ENCODE measurements at regions not wholly inside any gene's neighbourhood (a gene's known extent, or its start where the extent isn't known, plus 50 kb on each side); places are given as distances from the start of the nearest gene placed in this dataset.

GRCh38 chr6:88339761-88340160, 173.6 kb upstream of the CNR1 start:
- Histone ChIP-seq H3K4me1 (no peaks in the 10 kb centered on the region), H3K4me3 (no peak overlapping the region), H3K36me3 (no peaks in the 10 kb centered on the region), H3K27ac (no peak overlapping the region), H3K9me3 (peaks cover 0 to 5% of the 10 kb centered on the region in 2 donors), H3K27me3 (no peaks in the 10 kb centered on the region)
- ATAC-seq (no peak), DNase-seq (no peak)
- intact Hi-C loops (cut with DNase I) = no loop called here
- TF ChIP-seq CTCF (IDR thresholded peaks at IDR 0.05) = no peak

DNA sequence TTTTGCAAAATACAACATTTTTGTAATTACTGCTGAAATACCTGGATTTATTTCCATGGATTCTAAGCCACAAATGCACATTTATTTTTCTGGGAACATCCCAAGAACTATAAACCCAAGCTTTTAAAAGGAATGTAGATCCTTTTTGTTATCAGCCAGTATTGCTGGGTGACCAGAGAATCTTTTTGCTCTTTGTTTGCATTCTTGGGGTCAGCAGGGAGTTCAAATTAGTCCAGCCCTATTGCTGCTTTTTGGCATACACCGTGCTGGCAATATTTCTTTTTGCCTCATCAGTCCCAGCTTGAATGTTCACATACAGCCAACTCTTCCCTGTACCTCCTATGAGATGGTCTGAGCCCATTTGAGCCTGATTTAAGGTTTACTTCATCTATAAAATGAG, 155.2 kb upstream of the CNR1 start:
- H3K9me3 ChIP-seq = no peaks in the 10 kb centered on the region
- no peaks in the 10 kb centered on the region for H3K36me3 ChIP-seq
- H3K4me3 ChIP-seq = no peak overlapping the region
- H3K4me1 ChIP-seq = no peaks in the 10 kb centered on the region
- TF ChIP-seq CTCF (IDR thresholded peaks at IDR 0.05) = no peak
- intact Hi-C loops (cut with DNase I) = no loop called here
- no peak overlapping the region for H3K27ac ChIP-seq
- no peak for ATAC-seq
- H3K27me3 ChIP-seq = no peaks in the 10 kb centered on the region
- DNase-seq = no peak

DNA sequence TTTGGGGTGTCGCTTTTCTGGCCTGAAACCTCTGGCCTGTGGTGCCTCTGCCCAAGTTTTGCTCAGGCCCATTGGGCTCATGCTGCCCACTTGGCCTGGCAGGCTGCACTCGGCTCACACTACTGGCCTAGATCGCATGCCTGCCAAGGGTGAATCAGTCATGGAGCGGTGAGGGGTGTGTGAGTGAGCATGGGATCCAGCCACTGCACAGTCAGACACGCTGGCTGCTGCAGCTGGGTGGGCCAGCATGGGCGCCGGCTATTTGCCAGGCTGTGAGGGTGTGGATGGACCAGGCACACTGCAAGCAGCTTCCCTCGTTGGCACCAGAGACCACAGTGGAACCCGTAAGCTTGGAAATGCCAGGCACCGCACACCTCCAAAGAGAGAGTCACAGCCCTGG, 145.4 kb upstream of the CNR1 start:
- DNase-seq = peak in 1 of 4 donors; percentile 55
- no peak for ATAC-seq
- Histone ChIP-seq H3K4me3 (no peak overlapping the region), H3K27me3 (no peaks in the 10 kb centered on the region), H3K4me1 (no peaks in the 10 kb centered on the region), H3K27ac (no peak overlapping the region), H3K9me3 (no peaks in the 10 kb centered on the region), H3K36me3 (no peaks in the 10 kb centered on the region)
- TF ChIP-seq CTCF (IDR thresholded peaks at IDR 0.05) = no peak
- intact Hi-C loops (cut with DNase I) = no loop called here

GRCh38 chr6:88304520-88304919, 138.4 kb upstream of the CNR1 start:
- Histone ChIP-seq H3K36me3 (no peaks in the 10 kb centered on the region), H3K4me3 (no peak overlapping the region), H3K9me3 (no peaks in the 10 kb centered on the region), H3K4me1 (no peaks in the 10 kb centered on the region), H3K27me3 (no peaks in the 10 kb centered on the region), H3K27ac (no peak overlapping the region)
- intact Hi-C loops (cut with DNase I) = no loop called here
- DNase-seq (no peak), ATAC-seq (no peak)
- no peak for TF ChIP-seq CTCF (IDR thresholded peaks at IDR 0.05)

- Histone ChIP-seq H3K9me3 (no peaks in the 10 kb centered on the region), H3K4me1 (no peaks in the 10 kb centered on the region), H3K36me3 (no peaks in the 10 kb centered on the region), H3K27me3 (no peaks in the 10 kb centered on the region), H3K4me3 (no peak overlapping the region), H3K27ac (no peak overlapping the region)
- ATAC-seq (no peak), DNase-seq (no peak)
- intact Hi-C loops (cut with DNase I) = no loop called here
- TF ChIP-seq CTCF (IDR thresholded peaks at IDR 0.05) = no peak
Measured at GRCh38 chr6:88302769-88303225, 136.7 kb upstream of the CNR1 start.

All from left lung (tissue), 4 donors.